Head of caudate nucleus (tissue), 42 donors: ENCODE measurements at regions not wholly inside any gene's neighbourhood (a gene's known extent, or its start where the extent isn't known, plus 50 kb on each side); places are given as distances from the start of the nearest gene placed in this dataset.

Experiments
- DNase-seq, 42 donors: peaks; one replicate each; pipeline versions ENCODE4 v3.0.0 to v3.0.0-alpha.2; 2020 to 2021; ENCODE audit warnings: mixed read lengths in 7 of 42
- intact Hi-C: fragments of 100-400 bp; cut with DNase I; formaldehyde crosslinking; loops from one replicate; pipeline ENCODE4 v1.15.0; 2022

DNA sequence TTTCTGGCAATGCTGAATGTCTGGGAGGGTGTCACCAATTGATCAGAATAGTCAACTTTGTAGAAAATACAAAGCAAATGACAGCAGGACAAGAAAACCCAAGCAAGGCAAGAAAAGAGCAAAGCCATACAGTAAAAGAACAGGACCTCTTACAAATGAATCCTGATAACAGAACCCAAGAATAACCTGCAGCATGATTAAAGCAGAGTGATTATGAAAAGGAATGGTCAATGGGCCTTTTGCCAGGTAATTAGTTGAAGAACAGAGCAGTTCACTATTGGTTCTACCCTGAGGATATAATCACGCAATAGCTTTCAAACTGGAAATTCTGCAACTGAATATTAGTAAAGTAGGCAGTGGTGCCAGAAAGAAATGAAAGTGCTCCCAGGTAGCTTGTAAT lies 319.8 kb downstream of the FRK start:
- intact Hi-C loops = no loop called here
- no peak for DNase-seq

DNA sequence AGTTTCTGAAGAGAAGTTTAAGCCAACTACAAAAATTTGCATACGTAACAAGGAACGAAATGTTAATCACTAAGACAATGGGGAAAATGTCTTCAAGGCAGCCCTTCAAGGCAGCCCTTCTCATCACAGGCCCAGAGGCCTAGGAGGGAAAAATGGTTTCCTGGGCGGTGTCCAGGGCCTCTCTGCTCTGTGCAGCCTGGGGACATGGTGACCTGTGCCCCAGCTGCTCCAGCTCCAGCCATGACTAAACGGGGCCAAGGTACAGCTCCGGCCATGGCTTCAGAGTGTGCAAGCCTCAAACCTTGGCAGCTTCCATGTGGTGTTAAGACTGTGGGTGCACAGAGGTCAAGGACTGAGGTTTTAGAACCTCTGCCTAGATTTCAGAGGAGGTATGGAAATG lies 325.1 kb downstream of the FRK start:
- no peak for DNase-seq
- intact Hi-C loops = no loop called here

DNA sequence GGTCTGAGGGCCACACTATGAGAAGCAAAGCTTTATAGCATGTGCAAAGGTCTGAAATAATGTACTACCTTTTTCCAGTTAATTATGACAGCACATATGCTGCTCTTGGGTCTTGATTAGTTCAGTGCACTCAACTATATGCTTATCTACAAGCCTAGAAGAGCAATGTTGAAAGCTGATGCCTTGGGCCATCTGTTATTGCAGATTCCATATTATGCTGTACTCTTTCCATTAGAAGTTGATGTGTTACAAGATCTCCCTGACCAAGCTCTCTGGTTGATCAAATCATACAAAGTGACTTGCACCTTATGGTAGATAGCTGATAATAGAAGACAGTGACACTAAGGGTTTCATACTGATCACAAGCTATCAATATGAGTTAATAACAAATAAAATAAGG lies 327.3 kb downstream of the FRK start:
- no peak for DNase-seq
- intact Hi-C loops = no loop called here

DNA sequence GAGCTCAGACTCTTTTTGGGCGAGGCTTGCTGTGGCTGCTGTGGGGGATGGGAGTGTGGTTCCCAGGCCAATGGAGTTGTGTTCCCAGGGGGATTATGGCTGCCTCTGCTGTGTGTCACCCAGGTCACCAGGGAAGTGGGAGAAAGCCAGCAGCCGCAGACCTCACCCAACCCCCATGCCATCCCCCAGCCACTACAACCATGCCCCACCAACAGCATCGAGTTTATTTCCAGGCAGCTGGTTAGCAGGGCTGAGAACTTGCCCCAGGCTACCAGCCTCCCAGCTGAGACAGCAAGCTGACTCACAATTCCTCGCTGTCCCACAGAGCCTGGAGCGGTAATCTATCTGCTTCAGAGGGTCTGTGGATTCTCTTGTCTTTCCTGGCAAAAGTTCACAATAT lies 331.7 kb downstream of the FRK start:
- intact Hi-C loops = no loop called here
- DNase-seq = no peak

DNA sequence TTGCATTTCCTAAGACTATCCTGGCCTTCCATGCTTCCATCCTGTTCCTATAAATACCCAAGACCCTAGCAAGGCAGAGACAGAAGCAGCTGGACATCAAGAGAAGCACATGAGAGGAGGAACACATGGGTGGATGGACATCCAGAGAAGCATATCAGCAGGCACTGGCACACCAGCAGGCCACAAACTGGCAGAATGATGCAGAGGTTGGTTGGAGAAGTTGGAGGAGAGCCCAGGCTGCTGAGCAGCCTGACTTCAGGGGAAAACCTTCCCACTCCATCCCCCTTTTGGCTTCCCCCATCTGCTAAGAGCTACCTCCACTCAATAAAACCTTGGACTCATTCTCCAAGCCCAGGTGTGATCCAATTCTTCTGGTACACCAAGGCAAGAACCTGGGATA lies 332.5 kb downstream of the FRK start:
- no peak for DNase-seq
- intact Hi-C loops = no loop called here

DNA sequence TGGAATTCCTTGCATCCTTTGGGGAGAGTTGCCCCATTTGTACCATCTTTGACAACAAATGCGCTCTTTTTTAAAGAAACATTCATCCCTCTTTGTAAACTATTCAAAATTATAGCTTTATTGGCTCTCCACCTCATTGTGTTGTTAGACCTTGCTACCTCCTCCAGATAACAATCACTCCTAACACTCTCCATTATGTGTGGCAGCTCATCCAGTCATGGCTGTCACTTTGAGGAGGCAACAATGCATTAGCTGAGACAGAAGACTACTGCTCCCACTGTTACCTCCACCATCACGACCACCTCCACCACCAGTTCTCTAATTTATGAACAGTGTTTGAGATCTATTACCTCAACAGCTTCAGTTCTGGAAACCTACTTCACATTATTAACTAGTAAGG lies 339.1 kb downstream of the FRK start:
- intact Hi-C loops = no loop called here
- DNase-seq = no peak

DNA sequence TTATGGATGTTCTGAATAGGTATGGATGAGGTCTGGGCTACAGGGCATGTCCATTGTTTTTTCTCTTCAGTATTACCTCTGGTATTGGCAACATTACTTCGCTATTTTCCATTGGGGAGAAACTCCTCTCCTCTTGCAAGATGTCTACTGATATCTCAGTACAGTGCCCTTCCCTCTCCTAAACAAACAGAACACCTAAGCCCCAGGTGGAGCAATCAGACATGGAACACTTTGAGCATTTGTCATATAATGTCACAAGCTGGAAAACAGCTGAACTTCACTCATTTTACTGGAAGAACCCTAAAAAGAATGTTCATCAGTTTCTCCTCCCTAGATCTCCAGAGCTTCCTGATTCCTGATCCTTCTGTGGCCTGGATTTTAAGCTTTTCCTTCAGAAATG lies 339.8 kb downstream of the FRK start:
- intact Hi-C loops = no loop called here
- DNase-seq = no peak

DNA sequence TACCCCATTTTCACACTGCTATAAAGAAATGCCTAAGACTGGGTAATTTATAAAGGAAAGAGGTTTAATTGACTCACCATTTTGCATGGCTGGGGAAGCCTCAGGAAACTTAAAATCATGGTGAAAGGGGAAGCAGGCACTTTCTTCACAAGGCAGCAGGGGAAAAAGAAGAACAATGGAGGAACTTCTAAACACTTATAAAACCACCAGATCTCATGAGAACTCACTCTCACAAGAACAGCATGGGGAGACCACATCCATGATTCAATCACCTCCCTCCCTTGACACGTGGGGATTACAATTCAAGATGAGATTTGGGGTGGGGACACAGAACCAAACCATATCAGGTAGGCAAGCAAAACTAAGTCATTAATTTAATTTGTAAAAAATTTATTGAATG lies 343.2 kb downstream of the FRK start:
- intact Hi-C loops = no loop called here
- DNase-seq = no peak

DNA sequence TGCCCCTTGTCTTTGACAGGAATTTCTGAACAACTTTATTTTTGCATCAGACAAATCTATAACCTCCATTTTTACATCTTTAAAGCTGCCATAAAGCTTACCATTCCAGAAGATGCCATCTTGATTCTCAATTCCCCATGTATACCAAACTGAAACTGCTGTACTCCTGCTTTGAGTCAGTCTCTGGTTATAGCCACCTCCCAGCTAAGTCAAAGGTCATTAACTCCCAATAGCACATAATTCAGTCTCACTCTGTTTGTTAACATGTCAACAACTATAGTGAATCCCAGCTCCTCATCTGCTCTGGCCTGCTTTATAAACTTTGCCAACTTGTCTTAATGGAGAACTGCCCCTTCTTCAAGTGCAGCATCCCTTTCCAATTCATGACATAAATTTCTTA lies 343.6 kb downstream of the FRK start:
- no peak for DNase-seq

DNA sequence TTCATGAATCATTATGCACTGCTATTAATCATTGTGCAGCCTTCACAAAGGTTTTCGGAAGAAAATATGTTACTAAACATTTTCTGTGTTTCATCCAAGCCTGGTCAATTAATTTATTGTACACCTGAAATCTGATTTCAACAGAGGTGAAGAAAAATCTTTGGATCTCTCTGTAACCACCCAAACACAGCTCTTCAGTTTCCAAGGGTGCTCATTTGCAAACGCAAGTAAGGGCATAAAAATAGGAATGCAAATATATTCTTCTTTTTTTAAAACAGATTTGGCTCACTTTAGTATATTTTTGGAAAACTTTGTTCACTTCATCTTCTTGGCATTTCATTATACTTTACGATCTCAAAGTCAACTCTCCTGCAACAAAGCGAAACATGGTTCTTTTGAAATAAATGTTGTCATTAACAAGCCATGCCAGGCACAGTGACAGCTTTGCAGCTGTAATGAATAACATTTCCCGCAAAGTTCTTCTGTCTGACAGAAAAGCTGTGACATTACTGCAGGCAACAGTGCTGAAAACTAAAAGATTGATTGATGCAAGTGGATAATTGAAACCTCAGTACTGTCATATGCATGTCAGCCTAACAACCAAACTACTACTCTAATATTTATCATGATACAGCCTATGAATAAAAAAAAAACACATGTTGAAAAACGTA lies 348.3 kb downstream of the FRK start:
- peak in 15 of 42 donors; percentile 4 to 62 (median 23) for DNase-seq
- intact Hi-C loops = no loop called here

More for the DNA sequence above, 343.6 kb downstream of the FRK start:
- intact Hi-C loops = no loop called here

DNA sequence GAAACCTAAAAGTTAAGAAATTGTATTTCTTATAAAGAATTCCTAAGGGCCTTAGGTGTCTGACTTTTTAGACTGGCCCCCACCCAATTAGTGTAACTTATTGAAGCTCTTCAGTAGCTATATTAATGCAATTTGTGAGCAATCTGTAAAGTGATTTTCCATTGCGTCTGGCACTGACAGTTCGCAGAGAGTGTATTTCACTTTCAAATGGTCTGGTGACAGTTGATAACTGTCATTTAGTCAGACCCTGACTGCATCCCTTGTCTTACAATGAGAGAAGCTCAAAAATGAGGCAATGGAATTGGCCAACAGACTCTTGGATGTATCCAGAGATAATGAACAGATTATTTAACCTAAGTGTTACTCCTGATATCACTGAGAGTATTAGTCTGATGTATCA lies 351.8 kb downstream of the FRK start:
- intact Hi-C loops = no loop called here
- no peak for DNase-seq

DNA sequence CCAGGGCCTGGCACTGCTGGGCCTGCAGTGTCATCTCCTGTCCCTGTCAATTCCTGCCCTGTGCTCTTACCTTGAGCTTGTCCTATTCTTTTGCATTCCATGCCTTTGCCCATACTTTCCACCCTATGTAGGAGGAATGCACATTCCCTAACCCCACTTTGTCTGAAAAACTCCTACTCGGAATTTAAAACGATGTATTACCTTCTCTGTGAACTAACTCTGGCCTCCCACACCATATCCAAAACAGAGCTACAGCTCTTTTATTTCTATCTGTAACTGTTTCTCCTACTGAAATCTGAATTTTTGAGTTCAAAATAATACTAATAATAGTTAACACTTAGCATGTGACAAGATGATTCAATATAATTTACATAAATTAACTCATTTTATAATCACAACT lies 353.7 kb downstream of the FRK start:
- intact Hi-C loops = no loop called here
- peak in 9 of 42 donors; percentile 10 to 62 (median 31) for DNase-seq

DNA sequence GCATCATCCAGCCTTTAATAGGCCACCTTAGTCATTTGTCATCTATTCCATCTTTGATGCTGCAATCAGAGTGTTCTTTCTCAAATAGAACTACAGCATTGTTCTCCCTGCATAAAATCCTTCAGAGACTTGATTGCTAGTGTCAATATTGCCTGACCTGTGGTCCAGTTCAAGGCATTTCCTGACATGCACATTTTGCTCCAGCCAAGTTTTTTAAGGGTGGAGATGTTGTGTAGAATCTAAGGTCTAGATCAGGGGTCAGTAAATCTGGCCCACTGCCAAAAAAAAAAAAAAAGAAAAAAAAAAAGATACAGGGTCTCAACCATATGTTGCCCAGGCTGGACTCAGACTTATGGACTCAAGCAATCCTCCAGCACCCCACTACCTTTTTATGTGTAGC lies 354.4 kb downstream of the FRK start:
- no peak for DNase-seq

DNA sequence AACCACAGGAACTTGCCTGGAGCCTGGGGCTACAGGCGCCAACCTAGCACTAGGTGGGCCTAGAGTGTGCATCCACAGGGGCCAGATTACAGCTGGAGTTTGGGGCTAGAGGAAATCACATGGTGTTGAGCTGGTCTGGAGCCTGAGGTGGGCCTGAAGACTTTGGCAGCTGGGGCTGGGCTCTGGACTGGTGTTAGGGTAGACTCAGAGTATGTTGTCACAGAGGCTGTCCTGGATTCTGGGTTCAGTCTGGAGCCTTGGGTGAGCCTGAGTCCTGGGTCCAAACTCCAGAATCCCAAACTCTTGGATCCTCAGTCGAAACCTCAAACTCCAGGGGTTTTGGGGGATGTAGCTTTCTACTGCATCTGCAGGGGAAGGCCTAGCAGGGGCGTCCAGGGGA lies 356.7 kb downstream of the FRK start:
- intact Hi-C loops = no loop called here
- DNase-seq = no peak

More for the DNA sequence above, 354.4 kb downstream of the FRK start:
- intact Hi-C loops = no loop called here

DNA sequence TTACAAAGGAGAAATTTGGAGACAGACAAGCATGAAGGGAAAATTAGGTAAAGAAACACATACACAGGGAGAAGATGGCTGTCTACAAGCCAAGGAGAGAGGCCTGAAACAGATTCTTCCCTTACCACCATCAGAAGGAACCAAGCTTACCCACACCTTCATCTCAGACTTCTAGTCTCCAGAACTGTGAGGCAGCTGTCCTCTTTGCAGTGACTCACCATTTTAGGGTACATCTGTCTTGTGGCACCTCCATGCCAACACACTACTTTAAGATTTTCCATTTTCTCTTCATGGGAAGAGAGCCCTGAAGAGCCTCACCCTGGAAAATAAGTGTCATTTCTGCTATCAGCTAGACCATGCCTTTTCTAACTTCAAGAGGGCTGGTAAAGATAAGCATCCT lies 369.3 kb downstream of the FRK start:
- no peak for DNase-seq
- intact Hi-C loops = no loop called here

DNA sequence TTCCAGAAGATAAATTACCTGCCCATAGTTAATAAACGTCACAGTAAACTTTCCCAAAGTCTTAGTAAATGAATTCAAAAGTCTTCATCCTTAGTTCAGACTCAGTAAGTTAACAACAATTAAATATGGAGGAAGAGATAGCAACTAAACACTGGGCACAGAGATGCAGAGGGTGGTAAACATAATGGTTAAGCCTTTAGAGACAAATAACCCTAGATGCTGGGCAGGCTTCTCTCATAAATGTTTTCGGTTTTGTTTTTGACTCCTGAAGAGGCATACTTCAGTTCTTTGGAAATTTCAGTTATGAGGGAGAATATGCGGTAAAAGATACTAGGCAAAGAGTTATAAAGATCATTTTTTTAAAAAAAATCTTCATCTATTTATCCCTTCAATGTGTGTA lies 369.8 kb downstream of the FRK start:
- intact Hi-C loops = no loop called here
- DNase-seq = no peak

DNA sequence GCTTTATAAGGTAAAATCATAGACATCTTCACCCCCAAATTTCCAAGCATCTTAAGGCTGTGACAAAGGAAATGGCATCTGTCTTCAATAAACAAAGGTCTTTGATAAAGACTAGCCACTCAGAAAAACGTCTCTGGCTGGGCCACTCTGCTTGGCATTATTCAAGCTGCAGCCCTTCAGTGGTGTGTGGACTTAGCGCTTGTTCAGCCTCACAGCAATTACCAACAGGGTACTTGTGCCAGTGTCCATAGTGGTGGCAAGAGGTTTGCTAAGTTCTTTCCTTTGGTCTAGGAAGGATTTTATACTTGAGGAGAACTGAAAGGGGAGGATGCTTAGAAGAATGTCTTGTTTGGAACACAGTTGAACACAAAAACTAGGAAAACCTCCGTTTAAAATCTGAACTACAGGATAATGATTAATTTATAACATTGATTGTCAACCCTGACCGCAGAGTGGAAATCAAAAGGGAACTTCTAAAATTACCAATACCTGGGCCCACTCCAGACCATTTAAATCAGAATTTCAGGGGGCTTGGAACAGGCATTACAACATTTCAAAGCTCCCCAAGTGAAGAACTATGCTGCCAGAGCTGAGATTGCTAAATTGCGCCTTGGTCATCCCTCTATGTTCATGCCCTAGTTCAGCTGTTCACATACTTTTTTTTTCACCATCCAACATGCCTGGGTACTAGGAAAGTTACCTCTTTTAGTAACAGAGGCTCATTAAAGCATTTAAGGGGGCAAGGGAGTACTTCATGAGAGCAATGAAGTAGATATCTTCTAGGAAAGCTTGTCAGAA lies 378.5 kb downstream of the FRK start:
- intact Hi-C loops = no loop called here

DNA sequence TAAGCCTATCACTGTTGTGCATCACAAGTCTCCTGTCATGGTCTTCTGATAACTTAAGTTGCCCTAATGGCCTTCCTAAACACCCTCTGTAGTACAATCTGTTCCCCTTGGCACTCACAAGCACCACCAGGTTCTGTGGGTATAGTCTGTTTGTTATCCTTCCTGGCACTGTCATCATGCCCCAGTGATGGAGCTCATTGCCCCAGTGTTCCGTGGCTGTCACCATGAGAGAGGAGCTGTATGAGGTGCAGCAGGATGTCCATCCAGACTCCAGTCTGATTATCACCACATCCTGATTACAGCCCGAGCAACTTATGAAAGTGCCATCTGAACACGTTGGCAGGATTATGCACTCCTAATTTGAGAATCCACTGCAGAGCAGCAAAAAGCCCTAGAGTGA lies 380.1 kb downstream of the FRK start:
- intact Hi-C loops = no loop called here
- DNase-seq = peak in 1 of 42 donors; percentile 0

More for the DNA sequence above, 378.5 kb downstream of the FRK start:
- no peak for DNase-seq

DNA sequence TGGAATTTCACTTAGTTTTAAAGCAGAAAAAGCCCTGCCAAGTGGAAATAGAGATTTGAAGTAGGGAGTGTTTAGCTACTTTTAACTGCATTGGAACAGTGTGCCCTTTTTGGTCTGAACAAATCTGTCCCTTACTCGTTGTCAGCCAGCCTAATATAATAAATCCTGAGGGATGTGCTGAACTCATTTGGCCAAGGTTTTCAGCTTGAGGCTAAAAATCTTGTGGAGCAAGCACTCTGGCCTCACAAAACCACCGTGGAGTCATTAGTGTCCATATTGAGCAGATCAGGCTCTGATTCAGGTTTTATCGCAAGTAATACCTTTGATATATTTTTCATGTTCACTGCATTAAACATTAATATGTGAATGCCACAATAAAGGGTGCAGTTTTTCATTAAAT lies 383.5 kb downstream of the FRK start:
- DNase-seq = no peak
- intact Hi-C loops = no loop called here

DNA sequence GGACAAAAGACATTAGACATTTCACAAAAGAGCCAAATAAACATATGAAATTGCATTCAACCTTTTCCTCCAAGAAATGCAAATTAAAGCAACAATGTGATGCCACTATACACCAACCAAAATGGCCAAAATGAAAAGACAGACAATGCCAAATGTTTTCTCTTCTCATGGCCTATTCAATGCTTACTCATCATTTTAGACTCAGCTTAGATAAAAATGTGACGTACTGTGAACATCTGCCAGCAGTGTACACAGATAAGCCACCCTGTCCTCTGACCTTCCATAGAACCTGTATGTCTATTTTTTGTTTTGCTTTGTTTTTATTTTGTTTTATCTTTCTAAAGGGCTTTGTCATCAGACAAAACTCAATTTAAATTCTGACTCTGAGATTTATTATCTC lies 385.2 kb downstream of the FRK start:
- intact Hi-C loops = no loop called here
- no peak for DNase-seq

DNA sequence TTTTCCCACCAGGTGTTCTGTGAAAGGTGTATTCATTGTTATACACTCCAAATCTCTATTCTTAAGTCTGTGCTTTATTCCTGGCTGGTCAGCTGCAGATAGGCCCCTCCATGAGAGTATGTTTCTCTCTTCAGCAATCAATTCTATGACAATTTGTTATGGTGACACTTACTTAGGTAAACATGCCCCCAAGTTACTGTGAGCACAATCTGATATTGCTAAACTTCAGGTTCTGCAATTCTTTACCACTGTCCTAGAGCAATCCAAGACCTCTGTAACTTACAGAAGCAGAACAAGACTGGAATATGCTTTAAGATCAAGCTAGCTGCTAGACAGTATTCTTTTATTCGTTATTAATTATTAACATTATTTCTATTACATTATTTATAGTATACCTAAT lies 391.9 kb downstream of the FRK start:
- no peak for DNase-seq
- intact Hi-C loops = no loop called here
